Superior temporal gyrus (tissue), 1 donor: ENCODE measurements at regions not wholly inside any gene's neighbourhood (a gene's known extent, or its start where the extent isn't known, plus 50 kb on each side); places are given as distances from the start of the nearest gene placed in this dataset.

Experiments
- DNase-seq: peaks from one replicate; pipeline ENCODE4 v3.0.0-alpha.2; 2016; ENCODE audit errors: extremely low spot score

DNA sequence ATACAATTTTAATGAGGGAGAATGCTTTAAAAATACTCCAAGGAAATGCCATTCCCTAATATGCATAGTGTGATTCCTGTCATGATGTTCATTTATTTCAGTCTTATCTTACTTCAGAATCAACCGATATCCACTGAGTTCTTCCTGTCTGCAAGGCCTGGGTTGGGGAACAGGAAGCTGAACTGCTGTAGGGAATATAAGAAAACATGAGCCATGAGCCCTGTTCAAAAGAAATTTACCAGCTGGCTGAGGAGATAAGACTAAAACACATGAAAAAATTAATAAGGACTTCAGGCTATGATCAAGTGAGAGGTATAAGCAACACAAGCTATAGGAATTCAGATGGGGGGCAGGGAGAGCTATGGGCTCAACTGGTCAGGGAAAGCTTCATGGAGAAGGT lies 184.7 kb downstream of the PLPP4 start:
- no peak for DNase-seq

- DNase-seq: no peak
Measured at GRCh38 chr10:120643351-120643750, 186.3 kb downstream of the PLPP4 start.

DNA sequence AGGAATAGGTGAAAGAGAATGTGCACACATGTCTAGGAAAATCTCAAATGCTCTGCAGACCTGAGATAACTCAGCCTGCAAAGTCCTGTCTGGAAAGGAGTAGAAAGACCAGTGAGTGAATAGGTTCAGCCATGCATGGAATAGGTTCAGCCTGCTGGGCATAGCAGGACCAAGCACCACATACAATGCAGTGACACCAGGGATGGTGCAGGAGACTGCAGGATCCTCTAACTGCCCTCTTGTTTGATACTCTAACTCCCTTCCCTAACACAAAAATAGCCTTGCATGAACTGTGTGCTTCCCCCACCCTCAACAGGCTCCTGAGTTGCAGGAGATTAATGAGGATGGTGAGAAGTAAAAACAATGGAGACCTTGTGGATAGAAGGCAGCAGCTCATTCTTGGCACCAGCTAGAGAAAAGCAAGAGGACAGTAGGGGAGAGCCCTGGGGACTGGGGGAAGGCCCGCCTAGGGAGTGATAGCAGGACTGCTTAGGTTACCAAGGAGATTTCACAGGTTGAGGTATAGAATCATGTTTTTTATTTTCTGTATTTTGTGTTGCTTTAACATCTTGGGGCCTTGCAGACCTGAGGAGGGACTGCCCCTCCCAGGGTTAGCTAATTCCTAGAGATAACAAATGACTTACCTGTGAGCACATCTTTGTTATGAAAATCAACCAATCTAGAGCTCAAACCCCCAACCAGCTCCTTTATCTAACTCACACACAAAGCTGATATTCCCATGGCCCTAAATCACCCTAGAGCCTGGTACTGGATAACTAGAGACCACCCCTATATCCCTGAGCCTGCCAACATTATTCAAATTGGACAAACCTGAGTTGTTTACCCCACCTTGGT lies 187.8 kb downstream of the PLPP4 start:
- no peak for DNase-seq

DNA sequence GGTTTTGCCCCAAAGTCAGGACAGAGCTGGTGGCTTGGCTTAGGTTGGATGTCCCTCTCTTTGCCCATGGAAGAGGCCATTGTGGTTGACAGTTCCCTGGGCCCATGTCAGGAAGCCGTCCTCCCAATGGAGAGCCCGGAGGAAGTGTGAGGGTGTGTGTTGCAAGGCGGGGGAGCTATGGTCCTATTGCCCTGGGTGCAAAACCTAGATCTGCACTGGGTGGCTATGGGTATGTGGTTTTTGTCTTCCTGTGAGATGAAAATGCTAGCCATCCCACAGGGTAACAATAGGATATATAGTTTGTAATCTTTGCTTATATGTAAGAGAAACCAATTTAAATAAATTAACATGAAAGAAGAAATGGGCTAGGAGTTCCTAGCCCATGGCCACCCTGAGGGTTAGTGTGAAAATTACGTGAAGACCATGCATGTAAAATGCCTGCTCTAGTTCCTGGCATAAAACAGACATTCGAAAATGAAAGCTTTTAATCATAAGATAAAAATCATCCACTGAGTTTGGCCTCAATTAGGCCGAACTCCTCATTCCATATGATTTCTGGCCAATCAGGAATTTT lies 189.2 kb downstream of the PLPP4 start:
- no peak for DNase-seq

DNA sequence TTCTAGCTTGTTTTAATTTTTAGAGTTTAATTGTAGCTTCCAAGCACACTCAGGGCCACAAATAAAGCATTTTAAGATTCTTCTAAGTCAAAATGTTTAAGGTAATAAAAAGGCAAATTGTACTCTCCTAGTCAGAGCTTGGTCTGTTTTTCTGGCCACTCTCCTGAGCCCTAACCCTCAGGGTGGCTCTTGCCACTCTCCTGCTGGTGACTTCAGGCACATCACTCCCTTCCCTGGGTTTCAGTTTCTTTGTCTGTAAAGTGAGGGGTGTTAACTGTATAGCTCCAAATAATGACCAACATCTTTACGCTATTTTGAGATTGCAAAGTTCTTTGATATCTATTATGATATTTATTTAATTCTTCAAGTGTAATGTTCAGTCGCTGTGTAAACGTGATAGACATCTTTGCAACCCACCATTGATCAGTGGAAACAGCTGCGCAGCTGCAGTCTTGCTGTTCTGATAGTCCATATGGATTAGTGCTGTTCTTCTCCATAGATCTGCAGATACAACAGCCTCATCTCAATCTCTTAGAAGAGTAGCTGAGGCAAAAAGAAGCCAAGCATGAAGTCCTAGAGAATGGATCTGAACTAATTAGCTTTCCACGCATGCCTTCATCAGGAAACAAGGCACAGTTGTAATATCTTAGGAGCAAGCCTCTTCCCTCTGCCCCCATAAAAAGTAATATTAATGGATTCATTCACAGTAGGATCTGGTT lies 189.9 kb downstream of the PLPP4 start:
- DNase-seq: no peak

- DNase-seq: no peak
Measured at GRCh38 chr10:120650705-120651399, 193.8 kb downstream of the PLPP4 start.

DNA sequence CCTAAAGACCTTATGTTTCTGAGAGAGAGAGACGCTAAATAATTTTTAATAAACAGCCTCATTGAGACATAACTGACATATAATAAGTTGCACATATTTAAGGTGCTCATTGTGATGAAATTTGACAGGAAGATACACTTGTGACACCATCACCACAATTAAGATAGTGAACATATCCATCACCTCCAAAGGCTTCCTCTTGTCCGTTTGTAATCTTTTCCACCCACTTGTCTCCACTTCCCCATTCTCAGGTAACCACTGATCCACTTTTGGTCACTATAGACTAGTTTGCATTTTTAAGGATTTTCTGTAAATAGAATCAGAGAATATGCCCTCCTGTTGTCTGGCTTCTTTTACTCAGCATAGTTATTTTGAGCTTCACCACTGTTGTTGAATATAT lies 195.1 kb upstream of the WDR11 start:
- no peak for DNase-seq

DNA sequence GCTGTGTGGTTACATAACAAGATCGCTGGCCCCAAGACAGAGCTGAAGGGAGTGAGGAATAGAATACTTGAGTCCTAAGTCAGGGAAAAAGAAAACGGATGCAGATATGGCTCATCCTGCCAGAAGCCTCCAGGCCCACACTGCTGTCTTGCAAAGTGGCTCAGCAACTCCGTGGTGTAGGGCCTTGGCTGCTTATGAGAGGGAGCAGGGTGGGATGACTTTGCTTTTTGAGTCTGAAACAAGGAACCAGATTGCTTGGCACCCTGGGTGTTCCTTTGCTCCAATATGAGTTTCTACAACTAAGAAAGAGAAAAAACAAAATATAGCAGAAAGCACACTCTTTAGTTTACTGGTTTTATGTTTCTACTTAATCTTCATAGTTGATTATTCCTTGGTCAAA lies 193.8 kb upstream of the WDR11 start:
- DNase-seq: no peak

DNA sequence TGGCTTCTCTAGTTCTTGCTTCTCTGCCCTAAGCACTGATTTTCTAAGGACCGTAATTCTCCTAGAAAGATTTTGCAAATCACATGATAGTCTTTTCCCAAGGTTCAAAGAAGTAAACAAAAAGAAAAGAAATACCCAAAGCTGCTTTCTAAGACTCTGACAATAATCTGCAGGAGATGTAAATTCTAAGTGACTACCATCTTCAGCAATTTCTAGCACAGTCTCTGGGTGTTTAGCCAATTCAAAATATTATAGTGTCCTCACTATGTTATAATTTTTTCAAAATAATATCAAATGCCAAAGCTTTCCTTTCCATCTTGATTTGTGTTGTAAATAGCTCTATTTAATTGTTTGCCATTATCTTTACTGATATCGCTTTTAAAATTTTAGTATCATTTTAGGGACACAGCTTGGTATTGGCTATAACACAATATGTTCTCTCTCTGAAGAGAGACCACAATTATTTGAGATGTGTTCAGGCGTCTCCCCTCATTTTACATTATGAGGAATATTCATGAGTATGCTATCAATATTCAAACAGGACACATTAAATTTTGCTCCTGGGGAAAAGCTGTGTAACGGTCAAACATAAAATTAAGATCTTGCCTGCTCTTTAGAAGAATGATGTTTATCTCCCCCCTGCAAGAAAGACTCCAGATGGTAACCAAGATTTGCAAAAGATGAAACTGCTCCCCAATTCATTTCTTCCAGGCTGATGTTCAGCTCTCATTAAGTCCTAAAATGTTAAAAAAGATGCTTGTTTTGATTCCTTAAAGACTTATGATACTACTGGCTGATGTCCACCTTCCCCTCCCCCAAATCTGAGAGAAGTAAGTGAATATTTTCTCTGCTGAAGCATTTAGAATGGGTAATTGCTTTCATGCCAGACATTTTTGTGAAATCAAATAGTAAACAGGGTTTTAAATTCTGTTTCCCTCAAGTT lies 191.9 kb upstream of the WDR11 start:
- DNase-seq: no peak

DNA sequence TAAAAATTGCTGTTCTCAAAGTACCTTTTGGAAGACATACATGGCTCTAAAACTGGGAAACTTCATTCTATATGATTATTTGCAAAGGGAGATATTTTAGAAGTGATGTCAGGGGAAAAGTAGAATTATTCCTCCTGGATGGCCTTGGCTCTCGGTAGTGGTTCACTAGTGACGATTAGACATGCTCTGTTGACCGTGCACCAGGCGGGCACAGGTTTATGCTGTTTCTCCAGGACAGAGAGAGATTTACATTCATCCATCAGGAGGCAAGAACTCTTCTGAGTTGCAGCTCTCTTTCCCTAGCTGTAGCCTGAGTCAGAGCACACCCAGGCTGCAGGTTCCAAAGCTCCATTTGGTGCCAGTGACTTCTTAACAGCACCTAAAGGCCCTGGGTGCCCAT lies 184.9 kb upstream of the WDR11 start:
- no peak for DNase-seq

- no peak for DNase-seq
Measured at GRCh38 chr10:120667276-120667675, 183.9 kb upstream of the WDR11 start.

DNA sequence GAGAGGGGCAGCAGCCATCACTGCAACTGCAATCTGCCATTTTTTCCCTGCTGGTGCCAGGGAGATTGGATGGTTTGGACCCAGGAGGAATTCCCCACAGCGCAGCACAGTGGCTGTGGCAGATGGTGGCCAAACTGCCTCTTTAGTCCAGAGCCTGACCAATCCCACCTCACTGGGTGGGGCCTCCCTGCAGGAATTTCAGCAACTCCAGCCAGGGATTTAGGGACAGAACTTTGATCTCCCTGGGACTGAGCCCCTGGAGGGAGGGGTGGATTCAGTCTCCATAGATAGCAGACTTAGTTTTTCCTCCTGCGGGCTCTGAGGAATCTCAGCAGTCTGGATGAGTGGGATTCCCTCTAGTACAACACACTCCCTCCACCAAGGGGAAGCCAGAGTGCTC lies 179.7 kb upstream of the WDR11 start:
- DNase-seq: no peak

DNA sequence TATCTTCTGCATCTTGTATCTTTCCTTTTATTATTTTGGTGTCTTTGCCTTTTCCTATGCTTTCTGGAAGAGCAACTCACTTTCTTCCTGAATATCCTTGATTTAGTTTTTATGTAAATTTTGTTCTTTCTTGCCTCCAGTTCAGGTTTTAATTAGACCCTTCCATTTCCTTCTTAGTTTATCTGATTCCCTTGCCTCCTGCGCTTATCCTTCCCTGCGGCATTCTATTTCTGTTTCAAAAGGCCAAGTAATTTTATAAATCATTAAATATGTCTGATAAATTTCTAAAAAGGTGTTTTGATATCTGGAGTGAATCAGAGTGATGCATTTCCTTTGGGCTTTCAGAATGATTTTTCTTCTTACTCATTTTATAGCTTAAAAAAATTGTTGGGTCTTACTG lies 167.7 kb upstream of the WDR11 start:
- DNase-seq: no peak

GRCh38 chr10:120684226-120684625 lies 166.9 kb upstream of the WDR11 start:
- DNase-seq: no peak

GRCh38 chr10:120685136-120685535 lies 166.0 kb upstream of the WDR11 start:
- DNase-seq: no peak

- no peak for DNase-seq
Measured at GRCh38 chr10:120688928-120689327, 162.2 kb upstream of the WDR11 start.

- no peak for DNase-seq
Measured at GRCh38 chr10:120689777-120690529, 161.2 kb upstream of the WDR11 start.

- no peak for DNase-seq
Measured at GRCh38 chr10:120691625-120692024, 159.5 kb upstream of the WDR11 start.

GRCh38 chr10:120700426-120700825 lies 150.7 kb upstream of the WDR11 start:
- DNase-seq: no peak

- DNase-seq: no peak
Measured at GRCh38 chr10:120701381-120701780, 149.8 kb upstream of the WDR11 start.
